ENCODE measurements at regions not wholly inside any gene's neighbourhood (a gene's known extent, or its start where the extent isn't known, plus 50 kb on each side); places are given as distances from the start of the nearest gene placed in this dataset.

- TF ChIP-seq ZNF462 (CRISPR knock-in tag; IDR thresholded peaks at IDR 0.05): no peak
- TF ChIP-seq ZNF114 (CRISPR knock-in tag; IDR thresholded peaks at IDR 0.05): no peak
- no peak for TF ChIP-seq ETS1 (IDR thresholded peaks at IDR 0.05)
- no peak for TF ChIP-seq JUNB (IDR thresholded peaks at IDR 0.05; ENCODE audit: unreplicated experiment)
- TF ChIP-seq EZH2phosphoT487 (IDR thresholded peaks at IDR 0.05; ENCODE audit: unreplicated experiment): no peak
These were observed 130.1 kb upstream of the RARB start (continued) for GRCh38 chr3:25297667-25298585.

GRCh38 chr3:25300141-25300540 is 127.9 kb upstream of the RARB start:
- Mint-ChIP-seq H3K4me1 (peaks cover 7% of the 10 kb centered on the region), H3K9me3 (no peaks in the 10 kb centered on the region), H3K27ac (no peak overlapping the region), H3K36me3 (ENCODE audit: low read depth) (no peaks in the 10 kb centered on the region), H3K27me3 (ENCODE audit: insufficient read depth, low read depth, poor library complexity) (no peaks in the 10 kb centered on the region), H3K4me3 (no peak overlapping the region)
- Histone ChIP-seq H3K4me3 (no peak overlapping the region), H3K4me2 (no peak overlapping the region), H3K79me2 (replicated peaks; ENCODE audit: insufficient read depth) (no peaks in the 10 kb centered on the region), H3K4me1 (ENCODE audit: insufficient read depth) (peaks cover 7% of the 10 kb centered on the region; the same call in 1 of the 2 replicates), H3K27me3 (ENCODE audit: insufficient read depth) (no peaks in the 10 kb centered on the region), H3F3A (replicated peaks; ENCODE audit: low read depth) (no peaks in the 10 kb centered on the region), H2AFZ (no peak overlapping the region), H3K27ac (ENCODE audit: low read depth) (no peak overlapping the region), H4K20me1 (replicated peaks; ENCODE audit: insufficient read depth) (no peaks in the 10 kb centered on the region), H3K36me3 (ENCODE audit: insufficient read depth) (no peaks in the 10 kb centered on the region), H3K9me2 (ENCODE audit: insufficient read depth) (peaks cover 5% of the 10 kb centered on the region; the same call in 1 of the 2 replicates)
- DNase-seq (ENCODE audit: low spot score): no peak
- no peak for ATAC-seq
- no peak for TF ChIP-seq CREB1 (CRISPR knock-in tag; IDR thresholded peaks at IDR 0.05; ENCODE audit: low read depth)
- TF ChIP-seq EZH2phosphoT487 (IDR thresholded peaks at IDR 0.05; ENCODE audit: unreplicated experiment): no peak
- no peak for TF ChIP-seq EZH2 (IDR thresholded peaks at IDR 0.05; ENCODE audit: low read depth, unreplicated experiment)
- TF ChIP-seq ZNF114 (CRISPR knock-in tag; IDR thresholded peaks at IDR 0.05): no peak
- TF ChIP-seq ZNF462 (CRISPR knock-in tag; IDR thresholded peaks at IDR 0.05): no peak
